ENCODE measurements at regions not wholly inside any gene's neighbourhood (a gene's known extent, or its start where the extent isn't known, plus 50 kb on each side); places are given as distances from the start of the nearest gene placed in this dataset.

DNA sequence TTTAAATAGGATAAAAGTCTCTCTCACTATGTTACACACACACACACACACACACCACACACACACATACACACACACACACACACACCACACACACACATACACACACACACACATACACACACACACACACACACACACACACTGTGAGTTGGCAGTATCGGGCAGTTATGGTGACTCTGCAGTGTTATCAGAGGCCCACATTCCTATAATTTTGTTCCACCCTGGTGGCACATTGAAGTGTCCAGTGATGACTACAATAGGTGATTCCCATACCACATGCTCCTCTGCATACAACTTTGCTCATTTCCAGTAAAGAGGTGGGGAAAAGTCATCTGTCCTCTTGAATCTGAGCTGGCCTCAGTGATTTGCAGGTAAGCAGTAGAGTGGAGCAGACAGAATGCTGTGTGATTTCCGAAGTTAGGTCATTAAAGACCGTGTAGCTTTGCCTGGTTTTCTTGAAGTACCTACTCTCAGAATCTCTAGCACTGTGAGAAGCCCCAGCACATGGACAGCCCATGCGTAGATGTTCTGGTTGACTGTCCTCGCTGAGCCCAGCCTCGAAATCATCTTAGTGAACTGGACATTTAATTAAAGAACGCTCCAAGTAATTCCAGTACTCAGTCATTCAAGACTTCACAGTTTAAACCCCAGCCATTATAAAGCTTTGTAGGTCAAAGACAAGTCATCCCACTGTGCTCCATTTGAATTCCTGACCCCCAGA is 836.6 kb upstream of the SOX9 start:
- TF ChIP-seq, protein P1, sequence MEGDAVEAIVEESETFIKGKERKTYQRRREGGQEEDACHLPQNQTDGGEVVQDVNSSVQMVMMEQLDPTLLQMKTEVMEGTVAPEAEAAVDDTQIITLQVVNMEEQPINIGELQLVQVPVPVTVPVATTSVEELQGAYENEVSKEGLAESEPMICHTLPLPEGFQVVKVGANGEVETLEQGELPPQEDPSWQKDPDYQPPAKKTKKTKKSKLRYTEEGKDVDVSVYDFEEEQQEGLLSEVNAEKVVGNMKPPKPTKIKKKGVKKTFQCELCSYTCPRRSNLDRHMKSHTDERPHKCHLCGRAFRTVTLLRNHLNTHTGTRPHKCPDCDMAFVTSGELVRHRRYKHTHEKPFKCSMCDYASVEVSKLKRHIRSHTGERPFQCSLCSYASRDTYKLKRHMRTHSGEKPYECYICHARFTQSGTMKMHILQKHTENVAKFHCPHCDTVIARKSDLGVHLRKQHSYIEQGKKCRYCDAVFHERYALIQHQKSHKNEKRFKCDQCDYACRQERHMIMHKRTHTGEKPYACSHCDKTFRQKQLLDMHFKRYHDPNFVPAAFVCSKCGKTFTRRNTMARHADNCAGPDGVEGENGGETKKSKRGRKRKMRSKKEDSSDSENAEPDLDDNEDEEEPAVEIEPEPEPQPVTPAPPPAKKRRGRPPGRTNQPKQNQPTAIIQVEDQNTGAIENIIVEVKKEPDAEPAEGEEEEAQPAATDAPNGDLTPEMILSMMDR (IDR thresholded peaks at IDR 0.05): no peak
- TF ChIP-seq, protein P2, sequence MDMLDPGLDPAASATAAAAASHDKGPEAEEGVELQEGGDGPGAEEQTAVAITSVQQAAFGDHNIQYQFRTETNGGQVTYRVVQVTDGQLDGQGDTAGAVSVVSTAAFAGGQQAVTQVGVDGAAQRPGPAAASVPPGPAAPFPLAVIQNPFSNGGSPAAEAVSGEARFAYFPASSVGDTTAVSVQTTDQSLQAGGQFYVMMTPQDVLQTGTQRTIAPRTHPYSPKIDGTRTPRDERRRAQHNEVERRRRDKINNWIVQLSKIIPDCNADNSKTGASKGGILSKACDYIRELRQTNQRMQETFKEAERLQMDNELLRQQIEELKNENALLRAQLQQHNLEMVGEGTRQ (CRISPR knock-in tag; IDR thresholded peaks at IDR 0.05): no peak
- TF ChIP-seq NFYB (CRISPR knock-in tag; conservative IDR thresholded peaks at IDR 0.05; ENCODE audit: low read depth) (no peak), TCF7 (CRISPR knock-in tag; IDR thresholded peaks at IDR 0.05; ENCODE audit: low read depth) (no peak), SMAD4 (CRISPR knock-in tag; IDR thresholded peaks at IDR 0.05) (no peak), NR2C2 (CRISPR knock-in tag; IDR thresholded peaks at IDR 0.05) (no peak), NR1H2 (CRISPR knock-in tag; IDR thresholded peaks at IDR 0.05) (no peak)
- TF ChIP-seq, protein P3, sequence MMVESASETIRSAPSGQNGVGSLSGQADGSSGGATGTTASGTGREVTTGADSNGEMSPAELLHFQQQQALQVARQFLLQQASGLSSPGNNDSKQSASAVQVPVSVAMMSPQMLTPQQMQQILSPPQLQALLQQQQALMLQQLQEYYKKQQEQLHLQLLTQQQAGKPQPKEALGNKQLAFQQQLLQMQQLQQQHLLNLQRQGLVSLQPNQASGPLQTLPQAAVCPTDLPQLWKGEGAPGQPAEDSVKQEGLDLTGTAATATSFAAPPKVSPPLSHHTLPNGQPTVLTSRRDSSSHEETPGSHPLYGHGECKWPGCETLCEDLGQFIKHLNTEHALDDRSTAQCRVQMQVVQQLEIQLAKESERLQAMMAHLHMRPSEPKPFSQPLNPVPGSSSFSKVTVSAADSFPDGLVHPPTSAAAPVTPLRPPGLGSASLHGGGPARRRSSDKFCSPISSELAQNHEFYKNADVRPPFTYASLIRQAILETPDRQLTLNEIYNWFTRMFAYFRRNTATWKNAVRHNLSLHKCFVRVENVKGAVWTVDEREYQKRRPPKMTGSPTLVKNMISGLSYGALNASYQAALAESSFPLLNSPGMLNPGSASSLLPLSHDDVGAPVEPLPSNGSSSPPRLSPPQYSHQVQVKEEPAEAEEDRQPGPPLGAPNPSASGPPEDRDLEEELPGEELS (CRISPR knock-in tag; IDR thresholded peaks at IDR 0.05): no peak
